ENCODE measurements at regions not wholly inside any gene's neighbourhood (a gene's known extent, or its start where the extent isn't known, plus 50 kb on each side); places are given as distances from the start of the nearest gene placed in this dataset.

DNA sequence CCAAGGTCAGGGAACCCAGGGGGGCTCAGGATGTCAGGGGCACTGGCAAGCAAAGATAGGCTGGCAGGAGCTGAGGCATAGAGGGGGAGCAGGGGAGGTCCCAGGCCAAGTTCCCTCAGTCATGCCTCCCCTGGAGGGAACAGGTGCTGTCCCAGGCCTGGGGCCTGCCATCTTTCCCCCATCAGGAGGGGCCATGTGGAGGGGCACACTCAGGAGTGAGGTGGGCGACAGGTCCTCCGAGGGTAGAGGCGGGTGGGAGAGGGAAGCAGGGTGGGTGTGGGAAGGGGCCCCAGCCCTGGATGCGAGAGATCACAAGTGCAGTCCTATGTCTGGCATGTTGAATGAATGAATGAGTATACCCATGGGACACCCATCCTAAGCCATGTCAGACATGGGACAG lies 127.7 kb upstream of the GLI2 start:
- Mint-ChIP-seq H3K27me3 (ENCODE audit: low read depth, poor library complexity) (peaks cover 71% of the 10 kb centered on the region), H3K36me3 (ENCODE audit: low read depth) (no peaks in the 10 kb centered on the region), H3K4me1 (peaks cover 20% of the 10 kb centered on the region), H3K27ac (no peak overlapping the region), H3K4me3 (no peak overlapping the region), H3K9me3 (peaks cover 4% of the 10 kb centered on the region)
- DNase-seq: no peak
- TF ChIP-seq, protein P1, sequence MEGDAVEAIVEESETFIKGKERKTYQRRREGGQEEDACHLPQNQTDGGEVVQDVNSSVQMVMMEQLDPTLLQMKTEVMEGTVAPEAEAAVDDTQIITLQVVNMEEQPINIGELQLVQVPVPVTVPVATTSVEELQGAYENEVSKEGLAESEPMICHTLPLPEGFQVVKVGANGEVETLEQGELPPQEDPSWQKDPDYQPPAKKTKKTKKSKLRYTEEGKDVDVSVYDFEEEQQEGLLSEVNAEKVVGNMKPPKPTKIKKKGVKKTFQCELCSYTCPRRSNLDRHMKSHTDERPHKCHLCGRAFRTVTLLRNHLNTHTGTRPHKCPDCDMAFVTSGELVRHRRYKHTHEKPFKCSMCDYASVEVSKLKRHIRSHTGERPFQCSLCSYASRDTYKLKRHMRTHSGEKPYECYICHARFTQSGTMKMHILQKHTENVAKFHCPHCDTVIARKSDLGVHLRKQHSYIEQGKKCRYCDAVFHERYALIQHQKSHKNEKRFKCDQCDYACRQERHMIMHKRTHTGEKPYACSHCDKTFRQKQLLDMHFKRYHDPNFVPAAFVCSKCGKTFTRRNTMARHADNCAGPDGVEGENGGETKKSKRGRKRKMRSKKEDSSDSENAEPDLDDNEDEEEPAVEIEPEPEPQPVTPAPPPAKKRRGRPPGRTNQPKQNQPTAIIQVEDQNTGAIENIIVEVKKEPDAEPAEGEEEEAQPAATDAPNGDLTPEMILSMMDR (IDR thresholded peaks at IDR 0.05): no peak

DNA sequence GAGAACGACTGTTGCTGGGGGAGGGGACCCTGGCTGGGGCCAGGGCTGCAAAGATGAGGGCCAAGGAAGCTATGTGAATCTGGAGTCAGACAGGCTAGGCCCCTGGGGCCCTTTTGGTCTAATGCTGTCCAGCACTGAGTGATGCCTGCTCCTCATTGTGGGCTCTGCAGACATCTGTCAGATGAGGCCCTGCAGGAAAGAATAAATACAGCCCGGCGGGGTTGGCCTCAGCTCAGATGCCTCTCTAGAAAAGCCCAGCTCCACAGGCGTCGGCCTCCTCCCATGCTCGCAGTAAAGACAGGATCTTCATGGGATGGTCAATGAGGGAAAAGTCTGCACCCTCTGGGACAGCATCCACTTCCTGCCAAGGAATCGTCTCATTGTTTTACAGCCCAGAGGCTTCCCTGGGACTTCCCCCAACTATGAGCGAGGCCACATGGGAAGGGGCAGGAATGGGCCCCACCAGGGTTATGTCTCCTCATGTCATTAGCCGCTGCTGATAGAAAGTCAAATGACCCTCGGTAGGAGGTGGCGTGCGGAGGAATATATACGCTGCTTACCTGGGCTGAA lies 125.8 kb upstream of the GLI2 start:
- TF ChIP-seq, protein P1 (IDR thresholded peaks at IDR 0.05): no peak
- no peak for DNase-seq
- H3K27me3 Mint-ChIP-seq (ENCODE audit: low read depth, poor library complexity): peaks cover 64% of the 10 kb centered on the region
- peaks cover 34% of the 10 kb centered on the region for H3K4me1 Mint-ChIP-seq
- no peaks in the 10 kb centered on the region for H3K36me3 Mint-ChIP-seq (ENCODE audit: low read depth)
- no peak overlapping the region for H3K4me3 Mint-ChIP-seq
- no peaks in the 10 kb centered on the region for H3K9me3 Mint-ChIP-seq
- H3K27ac Mint-ChIP-seq: no peak overlapping the region

DNA sequence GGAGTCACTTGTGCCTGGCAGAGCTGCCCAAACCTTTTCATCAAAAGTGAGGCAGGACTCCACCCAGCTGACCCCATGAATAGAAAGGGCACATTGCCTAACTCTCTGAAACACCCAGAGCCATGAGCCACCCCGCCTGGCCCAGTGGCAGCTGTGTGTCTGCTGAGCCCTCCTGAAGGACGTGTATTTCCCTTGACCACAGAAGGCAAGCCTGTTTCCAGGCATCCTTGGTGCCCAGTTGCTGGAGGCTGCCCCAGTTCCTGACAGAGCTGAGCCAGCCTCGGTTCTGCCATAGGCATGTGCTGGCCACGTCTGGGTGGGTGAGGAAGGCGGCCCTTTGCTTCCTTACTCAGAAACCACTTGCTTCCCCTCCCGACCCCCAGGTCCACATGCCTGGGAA lies 124.7 kb upstream of the GLI2 start:
- Mint-ChIP-seq H3K9me3 (no peaks in the 10 kb centered on the region), H3K4me1 (peaks cover 29% of the 10 kb centered on the region), H3K27ac (no peak overlapping the region), H3K27me3 (ENCODE audit: low read depth, poor library complexity) (peaks cover 60% of the 10 kb centered on the region), H3K36me3 (ENCODE audit: low read depth) (no peaks in the 10 kb centered on the region), H3K4me3 (no peak overlapping the region)
- DNase-seq: no peak
- TF ChIP-seq, protein P1 (IDR thresholded peaks at IDR 0.05): no peak

DNA sequence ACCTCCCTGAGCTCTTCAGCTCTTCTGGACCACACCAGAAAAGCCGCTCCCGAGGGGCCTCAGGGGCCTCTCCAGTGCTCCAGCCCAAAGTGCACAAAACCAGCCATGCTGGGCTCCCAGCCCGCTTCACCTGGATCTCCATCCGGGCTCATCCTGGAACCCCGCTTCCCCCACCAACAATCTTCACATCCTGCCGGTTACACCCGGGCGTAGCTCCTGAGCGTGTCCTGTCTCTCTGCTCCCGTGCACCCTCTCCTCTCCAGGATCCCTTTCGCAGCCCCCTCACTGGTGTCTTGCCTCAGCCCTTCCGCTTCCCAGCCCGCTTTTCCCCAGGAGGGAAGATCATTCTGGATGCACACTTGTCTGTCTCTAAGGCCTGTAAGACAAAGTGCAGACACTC lies 123.7 kb upstream of the GLI2 start:
- Mint-ChIP-seq H3K4me1 (peaks cover 29% of the 10 kb centered on the region), H3K9me3 (no peaks in the 10 kb centered on the region), H3K27me3 (ENCODE audit: low read depth, poor library complexity) (peaks cover 61% of the 10 kb centered on the region), H3K4me3 (no peak overlapping the region), H3K36me3 (ENCODE audit: low read depth) (no peaks in the 10 kb centered on the region), H3K27ac (no peak overlapping the region)
- TF ChIP-seq, protein P1 (IDR thresholded peaks at IDR 0.05): no peak
- DNase-seq: no peak

DNA sequence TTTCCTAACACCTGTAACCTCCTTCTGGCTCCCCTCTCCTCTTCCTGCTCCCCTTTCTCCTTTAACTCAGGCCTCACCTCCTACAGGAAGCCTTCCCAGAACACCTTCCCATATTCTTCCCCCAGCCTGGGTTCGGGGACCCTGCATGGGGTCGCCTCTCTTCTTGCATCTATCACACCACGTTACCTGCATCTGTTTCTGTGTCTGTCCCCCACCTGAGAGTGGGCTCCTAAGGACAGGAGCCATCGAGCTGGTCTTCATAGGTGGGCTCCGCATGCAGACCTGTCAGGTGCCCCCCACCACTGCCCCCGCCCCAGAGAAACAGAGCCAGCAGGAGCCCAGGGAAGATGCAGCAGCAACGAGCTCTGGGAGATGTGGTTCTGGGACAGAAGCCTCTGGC lies 123.2 kb upstream of the GLI2 start:
- Mint-ChIP-seq H3K27me3 (ENCODE audit: low read depth, poor library complexity) (peaks cover 60% of the 10 kb centered on the region), H3K9me3 (no peaks in the 10 kb centered on the region), H3K4me1 (peaks cover 29% of the 10 kb centered on the region), H3K36me3 (ENCODE audit: low read depth) (no peaks in the 10 kb centered on the region), H3K4me3 (no peak overlapping the region), H3K27ac (no peak overlapping the region)
- TF ChIP-seq, protein P1 (IDR thresholded peaks at IDR 0.05): no peak
- no peak for DNase-seq

DNA sequence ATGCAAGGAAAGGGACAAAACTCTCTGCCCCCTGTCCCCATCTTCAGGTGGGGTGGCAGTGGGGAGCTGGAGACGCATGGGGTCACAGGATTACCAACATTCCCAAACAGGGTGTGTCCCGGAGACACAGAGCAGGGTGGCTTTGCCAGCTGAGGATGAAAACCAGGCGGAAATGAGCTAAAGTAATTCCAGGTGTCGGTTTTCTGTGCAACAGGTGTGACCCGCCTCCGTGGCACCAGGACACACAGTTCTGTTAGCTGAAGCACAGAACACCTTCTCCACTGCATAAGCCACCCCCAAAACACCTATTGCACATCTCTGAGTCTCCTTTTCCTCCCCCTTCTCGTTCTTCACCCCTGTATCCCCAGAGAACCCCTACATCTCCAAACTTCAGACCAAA lies 122.7 kb upstream of the GLI2 start:
- Mint-ChIP-seq H3K4me1 (peaks cover 29% of the 10 kb centered on the region), H3K27me3 (ENCODE audit: low read depth, poor library complexity) (peaks cover 57% of the 10 kb centered on the region), H3K9me3 (no peaks in the 10 kb centered on the region), H3K36me3 (ENCODE audit: low read depth) (no peaks in the 10 kb centered on the region), H3K4me3 (no peak overlapping the region), H3K27ac (no peak overlapping the region)
- no peak for DNase-seq
- TF ChIP-seq, protein P1 (IDR thresholded peaks at IDR 0.05): no peak
